ENCODE measurements at regions not wholly inside any gene's neighbourhood (a gene's known extent, or its start where the extent isn't known, plus 50 kb on each side); places are given as distances from the start of the nearest gene placed in this dataset.

GRCh38 chr6:98131290-98131990 lies 702.9 kb upstream of the POU3F2 start:
- TF ChIP-seq EZH2 (IDR thresholded peaks at IDR 0.05) (no peak), SIN3A (IDR thresholded peaks at IDR 0.05; ENCODE audit: low read depth) (no peak), CBX3 (IDR thresholded peaks at IDR 0.05; ENCODE audit: low read depth) (no peak), POLR2AphosphoS5 (IDR thresholded peaks at IDR 0.05; ENCODE audit: low read depth, low read length) (no peak), SRF (IDR thresholded peaks at IDR 0.05; ENCODE audit: low read depth) (no peak), CTCF (IDR thresholded peaks at IDR 0.05 in 2 of 3, conservative IDR thresholded peaks at IDR 0.05 in 1 of 3; ENCODE audit: borderline replicate concordance in 1 of 3, insufficient read depth in 1 of 3, low read depth in 2 of 3, low read length in 2 of 3) (no peak), EZH2phosphoT487 (IDR thresholded peaks at IDR 0.05; ENCODE audit: borderline replicate concordance) (no peak), CEBPB (IDR thresholded peaks at IDR 0.05; ENCODE audit: low read depth) (no peak), RAD21 (IDR thresholded peaks at IDR 0.05; ENCODE audit: low read depth) (no peak), ATF3 (IDR thresholded peaks at IDR 0.05) (no peak), EGR1 (IDR thresholded peaks at IDR 0.05; ENCODE audit: low read depth) (no peak)
- TF ChIP-seq, protein P1, sequence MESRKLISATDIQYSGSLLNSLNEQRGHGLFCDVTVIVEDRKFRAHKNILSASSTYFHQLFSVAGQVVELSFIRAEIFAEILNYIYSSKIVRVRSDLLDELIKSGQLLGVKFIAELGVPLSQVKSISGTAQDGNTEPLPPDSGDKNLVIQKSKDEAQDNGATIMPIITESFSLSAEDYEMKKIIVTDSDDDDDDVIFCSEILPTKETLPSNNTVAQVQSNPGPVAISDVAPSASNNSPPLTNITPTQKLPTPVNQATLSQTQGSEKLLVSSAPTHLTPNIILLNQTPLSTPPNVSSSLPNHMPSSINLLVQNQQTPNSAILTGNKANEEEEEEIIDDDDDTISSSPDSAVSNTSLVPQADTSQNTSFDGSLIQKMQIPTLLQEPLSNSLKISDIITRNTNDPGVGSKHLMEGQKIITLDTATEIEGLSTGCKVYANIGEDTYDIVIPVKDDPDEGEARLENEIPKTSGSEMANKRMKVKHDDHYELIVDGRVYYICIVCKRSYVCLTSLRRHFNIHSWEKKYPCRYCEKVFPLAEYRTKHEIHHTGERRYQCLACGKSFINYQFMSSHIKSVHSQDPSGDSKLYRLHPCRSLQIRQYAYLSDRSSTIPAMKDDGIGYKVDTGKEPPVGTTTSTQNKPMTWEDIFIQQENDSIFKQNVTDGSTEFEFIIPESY (IDR thresholded peaks at IDR 0.05; ENCODE audit: extremely low read depth, insufficient replicate concordance, low read length): no peak

Data from HCT116 (cell line).